Panc1 (cell line): ENCODE measurements at regions not wholly inside any gene's neighbourhood (a gene's known extent, or its start where the extent isn't known, plus 50 kb on each side); places are given as distances from the start of the nearest gene placed in this dataset.

Experiments used
- ATAC-seq: fragments of 200-7000 bp; cut with Tn5 transposase; 2 replicates; pipeline ENCODE4 v1.9.1; 2020; ENCODE audit warnings: mild to moderate bottlenecking, moderate library complexity
- BruUV-seq: library from RNA; stranded (reverse); fragments of 400-500 nt; replicated peaks from 2 replicates; lab custom pipeline; 2021; lab: Mats Ljungman, UMichigan
- CTCF ChIA-PET: fragments of 300-600 bp; sonication (Branson Sonifier 250); formaldehyde crosslinking; loops from one replicate; lab custom pipeline; 2022; ENCODE audit warnings: antibody characterized with exemption; lab: Charles Lee
- POLR2A ChIA-PET: fragments of 300-600 bp; sonication (Branson Sonifier 250); formaldehyde crosslinking; loops from one replicate; lab custom pipeline; 2022; ENCODE audit warnings: antibody characterized with exemption; lab: Charles Lee
- DNase-seq: peaks from one replicate; pipeline ENCODE4 v3.0.0-alpha.2; 2010; ENCODE audit warnings: low read depth, low spot score
- H3K27ac ChIP-seq: 2 replicates; pipeline ENCODE4 v1.5.1; 2011; ENCODE audit warnings: mild to moderate bottlenecking, low read length, inconsistent platforms
- H3K27me3 ChIP-seq: fragments of 200-500 bp; sonication (Bioruptor generic); 2 replicates; pipeline ENCODE4 v1.6.0; 2014; ENCODE audit warnings: low read length, inconsistent platforms; ENCODE audit not compliant: control insufficient read depth, insufficient read depth
- H3K36me3 ChIP-seq: fragments of 200-500 bp; sonication (Bioruptor generic); 2 replicates; pipeline ENCODE4 v1.5.1; 2014; ENCODE audit warnings: inconsistent platforms, mild to moderate bottlenecking, low read length, moderate library complexity; ENCODE audit not compliant: control insufficient read depth, insufficient read depth
- H3K4me1 ChIP-seq: 2 replicates; pipeline ENCODE4 v1.5.1; 2011; ENCODE audit warnings: inconsistent platforms, mild to moderate bottlenecking, low read length, moderate library complexity; ENCODE audit not compliant: control insufficient read depth, insufficient read depth
- H3K4me3 ChIP-seq, 2 experiments: 2 replicates each; pipeline ENCODE4 v1.5.1; 2011 to 2012; ENCODE audit warnings: low read depth in 2 of 2, low read length in 2 of 2, mild to moderate bottlenecking in 2 of 2, inconsistent platforms in 1 of 2, moderate library complexity in 1 of 2
- H3K9me3 ChIP-seq: fragments of 200-500 bp; sonication (Bioruptor generic); 2 replicates; pipeline ENCODE4 v1.5.1; 2014; ENCODE audit warnings: low read depth, mild to moderate bottlenecking, inconsistent platforms, low read length, moderate library complexity; ENCODE audit not compliant: control insufficient read depth, insufficient read depth
- CTCF ChIP-seq: fragments of 450-650 bp; IDR thresholded peaks from 2 replicates; pipeline ENCODE4 v1.5.1; 2017; ENCODE audit warnings: mild to moderate bottlenecking
- POLR2AphosphoS5 ChIP-seq: IDR thresholded peaks from 2 replicates; pipeline ENCODE4 v1.6.1; 2012; ENCODE audit warnings: mild to moderate bottlenecking, low read depth, low read length, moderate library complexity
- REST ChIP-seq, 2 experiments: IDR thresholded peaks; 2 replicates each; pipeline ENCODE4 v1.6.1; 2011 to 2012; ENCODE audit warnings: low read depth in 2 of 2, control low read depth in 1 of 2, low read length in 1 of 2, mild to moderate bottlenecking in 1 of 2, moderate library complexity in 1 of 2; ENCODE audit not compliant: insufficient read depth in 1 of 2
- SIN3A ChIP-seq: IDR thresholded peaks from 2 replicates; pipeline ENCODE4 v1.6.1; 2012; ENCODE audit warnings: low read depth, mild to moderate bottlenecking, low read length, moderate library complexity, borderline replicate concordance; ENCODE audit not compliant: insufficient read depth
- in situ Hi-C: cut with HindIII; loops from 2 replicates; pipeline ENCODE4 v1.10.0; 2016; ENCODE audit warnings: low sequenced_read_pairs, low pct_unique_long_range_greater_than_20kb
- intact Hi-C: fragments of 100-400 bp; cut with micrococcal nuclease; formaldehyde crosslinking; loops from one replicate; pipeline ENCODE4 v1.10.0; 2022; ENCODE audit not compliant: unreplicated experiment

GRCh38 chr18:73168236-73168635 lies 300.4 kb upstream of the NETO1 start:
- intact Hi-C loops, result no loop called here
- no peak for TF ChIP-seq CTCF
- no peak for TF ChIP-seq REST (IDR thresholded peaks at IDR 0.05; ENCODE audit: insufficient read depth in 1 of 2, low read depth in 2 of 2, low read length in 1 of 2)
- no peak for TF ChIP-seq POLR2AphosphoS5
- no peaks in the 10 kb centered on the region for H3K36me3 ChIP-seq
- H3K27ac ChIP-seq, result no peak overlapping the region
- BruUV-seq, result no TSS peak
- in situ Hi-C loops, result no loop called here
- CTCF ChIA-PET, result no interaction called here
- H3K4me1 ChIP-seq, result no peaks in the 10 kb centered on the region
- H3K9me3 ChIP-seq, result no peaks in the 10 kb centered on the region
- ATAC-seq (no peak), DNase-seq (no peak)
- POLR2A ChIA-PET, result no interaction called here
- H3K4me3 ChIP-seq, result no peak overlapping the region
- no peaks in the 10 kb centered on the region for H3K27me3 ChIP-seq

GRCh38 chr18:73164430-73164829 lies 296.6 kb upstream of the NETO1 start:
- Histone ChIP-seq H3K27ac (no peak overlapping the region), H3K4me3 (no peak overlapping the region), H3K4me1 (no peaks in the 10 kb centered on the region), H3K36me3 (no peaks in the 10 kb centered on the region), H3K27me3 (no peaks in the 10 kb centered on the region), H3K9me3 (no peaks in the 10 kb centered on the region)
- no TSS peak for BruUV-seq
- no peak for TF ChIP-seq CTCF
- no peak for TF ChIP-seq REST (IDR thresholded peaks at IDR 0.05; ENCODE audit: insufficient read depth in 1 of 2, low read depth in 2 of 2, low read length in 1 of 2)
- TF ChIP-seq POLR2AphosphoS5, result no peak
- TF ChIP-seq SIN3A, result no peak
- in situ Hi-C loops, result no loop called here
- no peak for DNase-seq
- POLR2A ChIA-PET, result no interaction called here
- intact Hi-C loops, result no loop called here
- ATAC-seq, result no peak
- CTCF ChIA-PET, result no interaction called here
